Kidney (tissue), 13 donors: ENCODE measurements at regions not wholly inside any gene's neighbourhood (a gene's known extent, or its start where the extent isn't known, plus 50 kb on each side); places are given as distances from the start of the nearest gene placed in this dataset.

Experiments used
- DNase-seq, 5 donors: peaks; one replicate each; pipeline ENCODE4 v3.0.0-alpha.2; 2013 to 2020
- FAIRE-seq: peaks from 2 replicates; lab custom pipeline; 2012; peaks lifted over from hg19 to GRCh38; lab: Jason Lieb, UNC
- H3K27ac ChIP-seq, 2 donors: one replicate each; pipeline ENCODE4 v1.7.0; 2013; ENCODE audit warnings: low read depth in 2 of 2, low read length in 2 of 2, inconsistent platforms in 1 of 2
- H3K27me3 ChIP-seq: one replicate; pipeline ENCODE4 v1.7.1; 2013; ENCODE audit warnings: low read length, inconsistent platforms; ENCODE audit not compliant: control insufficient read depth, insufficient read depth
- H3K36me3 ChIP-seq, 3 donors: one replicate each; pipeline versions ENCODE4 v1.7.0 to v1.7.1; 2013; ENCODE audit warnings: low read length in 3 of 3, control low read depth in 1 of 3, inconsistent platforms in 1 of 3; ENCODE audit not compliant: insufficient read depth in 3 of 3, control insufficient read depth in 2 of 3
- H3K4me1 ChIP-seq, 3 donors: one replicate each; pipeline versions ENCODE4 v1.7.0 to v1.7.1; 2013; ENCODE audit warnings: low read length in 3 of 3, inconsistent platforms in 1 of 3, low read depth in 1 of 3; ENCODE audit not compliant: control insufficient read depth in 2 of 3, insufficient read depth in 2 of 3
- H3K4me3 ChIP-seq, 3 donors: one replicate each; pipeline versions ENCODE4 v1.7.0 to v1.8.1; 2013; ENCODE audit warnings: low read length in 3 of 3, control low read depth in 1 of 3, inconsistent platforms in 1 of 3
- H3K9ac ChIP-seq, 3 donors: one replicate each; pipeline versions ENCODE4 v1.7.0 to v1.7.1; 2013; ENCODE audit warnings: low read length in 3 of 3, control low read depth in 1 of 3, inconsistent platforms in 1 of 3
- H3K9me3 ChIP-seq, 3 donors: one replicate each; pipeline versions ENCODE4 v1.7.0 to v1.7.1; 2013; ENCODE audit warnings: low read length in 3 of 3, control low read depth in 1 of 3, inconsistent platforms in 1 of 3; ENCODE audit not compliant: control insufficient read depth in 2 of 3, insufficient read depth in 1 of 3
- intact Hi-C: fragments of 100-400 bp; cut with DNase I; formaldehyde crosslinking; loops from one replicate; pipeline ENCODE4 v1.11.1; 2022
- TF ChIP-seq, protein P1 (sequence below): IDR thresholded peaks from 3 replicates; pipeline ENCODE4 v1.5.1; 2012; ENCODE audit warnings: mild to moderate bottlenecking, moderate library complexity, borderline replicate concordance; ENCODE audit not compliant: insufficient read depth; ENCODE audit errors: extremely low read depth
- donor health status: control.
- donor health status: control.
- donor health status: control.
- donor health status: control.
- donor health status: control.
- donor health status: DM: yes; HTN: yes; CAD: no.
- donor health status: Normal renal cell carcinoma (clear cell type).

DNA sequence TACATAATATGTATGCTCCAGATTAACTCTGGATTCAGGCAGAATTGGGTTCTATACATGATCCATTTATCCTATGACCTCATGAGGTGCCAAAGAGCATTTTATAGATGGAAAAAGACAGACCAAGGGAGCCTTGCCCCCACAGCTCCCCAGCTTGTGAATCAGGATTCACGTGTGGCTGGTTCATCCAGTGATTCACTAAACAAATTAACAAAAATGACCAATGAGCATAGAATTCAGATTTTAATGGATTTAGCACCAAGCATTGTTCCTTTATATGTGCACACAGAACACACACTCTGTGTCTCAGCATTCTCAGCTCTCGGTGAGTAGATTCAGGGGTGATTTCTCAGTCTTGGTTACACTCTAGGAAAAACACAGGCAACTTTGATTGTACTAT is 51.7 kb upstream of the BARHL2 start:
- Histone ChIP-seq H3K27me3 (no peaks in the 10 kb centered on the region), H3K9ac (no peak overlapping the region), H3K4me3 (no peak overlapping the region), H3K27ac (no peak overlapping the region), H3K9me3 (no peaks in the 10 kb centered on the region), H3K36me3 (no peaks in the 10 kb centered on the region), H3K4me1 (no peaks in the 10 kb centered on the region)
- TF ChIP-seq, protein P1, sequence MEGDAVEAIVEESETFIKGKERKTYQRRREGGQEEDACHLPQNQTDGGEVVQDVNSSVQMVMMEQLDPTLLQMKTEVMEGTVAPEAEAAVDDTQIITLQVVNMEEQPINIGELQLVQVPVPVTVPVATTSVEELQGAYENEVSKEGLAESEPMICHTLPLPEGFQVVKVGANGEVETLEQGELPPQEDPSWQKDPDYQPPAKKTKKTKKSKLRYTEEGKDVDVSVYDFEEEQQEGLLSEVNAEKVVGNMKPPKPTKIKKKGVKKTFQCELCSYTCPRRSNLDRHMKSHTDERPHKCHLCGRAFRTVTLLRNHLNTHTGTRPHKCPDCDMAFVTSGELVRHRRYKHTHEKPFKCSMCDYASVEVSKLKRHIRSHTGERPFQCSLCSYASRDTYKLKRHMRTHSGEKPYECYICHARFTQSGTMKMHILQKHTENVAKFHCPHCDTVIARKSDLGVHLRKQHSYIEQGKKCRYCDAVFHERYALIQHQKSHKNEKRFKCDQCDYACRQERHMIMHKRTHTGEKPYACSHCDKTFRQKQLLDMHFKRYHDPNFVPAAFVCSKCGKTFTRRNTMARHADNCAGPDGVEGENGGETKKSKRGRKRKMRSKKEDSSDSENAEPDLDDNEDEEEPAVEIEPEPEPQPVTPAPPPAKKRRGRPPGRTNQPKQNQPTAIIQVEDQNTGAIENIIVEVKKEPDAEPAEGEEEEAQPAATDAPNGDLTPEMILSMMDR: no peak
- no peak for FAIRE-seq
- no peak for DNase-seq
- intact Hi-C loops: no loop called here

DNA sequence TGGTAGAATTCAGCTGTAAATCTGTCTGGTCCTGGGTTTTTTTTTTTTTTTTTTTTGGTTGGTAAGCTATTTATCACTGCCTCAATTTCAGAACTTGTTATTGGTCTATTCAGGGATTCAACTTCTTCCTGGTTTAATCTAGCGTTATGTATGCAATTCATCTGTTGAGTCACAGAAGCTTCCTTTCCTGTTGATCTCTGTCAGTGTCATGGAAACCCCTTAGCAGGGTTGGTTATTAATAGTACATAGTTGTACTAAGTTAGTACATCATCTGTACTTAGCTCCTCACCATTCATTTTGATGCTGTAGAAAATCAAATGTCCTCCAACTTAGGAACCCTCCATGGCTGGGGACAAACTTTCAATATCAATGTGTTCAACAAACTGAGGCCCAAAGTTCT is 51.0 kb upstream of the BARHL2 start:
- intact Hi-C loops: no loop called here
- no peak for FAIRE-seq
- TF ChIP-seq, protein P1: no peak

More for the DNA sequence above, 51.0 kb upstream of the BARHL2 start:
- Histone ChIP-seq H3K9me3 (no peaks in the 10 kb centered on the region), H3K4me1 (no peaks in the 10 kb centered on the region), H3K36me3 (no peaks in the 10 kb centered on the region), H3K27ac (no peak overlapping the region), H3K9ac (no peak overlapping the region), H3K4me3 (no peak overlapping the region), H3K27me3 (no peaks in the 10 kb centered on the region)
- no peak for DNase-seq
